ENCODE measurements at regions not wholly inside any gene's neighbourhood (a gene's known extent, or its start where the extent isn't known, plus 50 kb on each side); places are given as distances from the start of the nearest gene placed in this dataset.
"Not testable (repeated sequence)": the region's sequence is repeated elsewhere in the genome, so short reads cannot be mapped to it uniquely, and the experiment has no call there.

GRCh38 chr7:150047329-150047728 lies 173.6 kb downstream of the ATP6V0E2 start:
- not testable (repeated sequence) for DNase-seq

GRCh38 chr7:150047772-150048171 lies 174.0 kb downstream of the ATP6V0E2 start:
- not testable (repeated sequence) for DNase-seq

GRCh38 chr7:150048244-150049011 lies 174.7 kb downstream of the ATP6V0E2 start:
- not testable (repeated sequence) for DNase-seq

- not testable (repeated sequence) for DNase-seq
Measured at GRCh38 chr7:150049012-150049655, 175.4 kb downstream of the ATP6V0E2 start.

GRCh38 chr7:150053396-150053795 lies 179.6 kb downstream of the ATP6V0E2 start:
- DNase-seq = not testable (repeated sequence)

GRCh38 chr7:150054242-150054641 lies 180.5 kb downstream of the ATP6V0E2 start:
- DNase-seq = not testable (repeated sequence)

- DNase-seq = not testable (repeated sequence)
Measured at GRCh38 chr7:150060259-150061221, 186.8 kb downstream of the ATP6V0E2 start.

GRCh38 chr7:150063195-150063594 lies 189.4 kb downstream of the ATP6V0E2 start:
- DNase-seq = not testable (repeated sequence)

- DNase-seq = not testable (repeated sequence)
Measured at GRCh38 chr7:150069555-150070313, 196.0 kb downstream of the ATP6V0E2 start.

GRCh38 chr7:150077543-150077942 lies 203.8 kb downstream of the ATP6V0E2 start:
- not testable (repeated sequence) for DNase-seq

- DNase-seq = not testable (repeated sequence)
Measured at GRCh38 chr7:150081865-150082264, 208.1 kb downstream of the ATP6V0E2 start.

- DNase-seq = not testable (repeated sequence)
Measured at GRCh38 chr7:150084724-150085123, 211.0 kb downstream of the ATP6V0E2 start.

GRCh38 chr7:150087478-150087877 lies 213.7 kb downstream of the ATP6V0E2 start:
- not testable (repeated sequence) for DNase-seq

- DNase-seq = not testable (repeated sequence)
Measured at GRCh38 chr7:150089139-150089538, 215.4 kb downstream of the ATP6V0E2 start.

- DNase-seq = not testable (repeated sequence)
Measured at GRCh38 chr7:150090776-150091175, 217.0 kb downstream of the ATP6V0E2 start.

GRCh38 chr7:150093897-150094296 lies 220.1 kb downstream of the ATP6V0E2 start:
- DNase-seq = not testable (repeated sequence)

GRCh38 chr7:150096213-150096994 lies 222.6 kb downstream of the ATP6V0E2 start:
- not testable (repeated sequence) for DNase-seq

GRCh38 chr7:150098592-150098991 lies 224.6 kb upstream of the LRRC61 start:
- not testable (repeated sequence) for DNase-seq

GRCh38 chr7:150101282-150101681 lies 221.9 kb upstream of the LRRC61 start:
- not testable (repeated sequence) for DNase-seq

GRCh38 chr7:150107283-150107682 lies 215.9 kb upstream of the LRRC61 start:
- DNase-seq = not testable (repeated sequence)

GRCh38 chr7:150110375-150110820 lies 212.8 kb upstream of the LRRC61 start:
- not testable (repeated sequence) for DNase-seq
